ENCODE measurements at regions not wholly inside any gene's neighbourhood (a gene's known extent, or its start where the extent isn't known, plus 50 kb on each side); places are given as distances from the start of the nearest gene placed in this dataset.
"Not testable (repeated sequence)": the region's sequence is repeated elsewhere in the genome, so short reads cannot be mapped to it uniquely, and the experiment has no call there.

DNA sequence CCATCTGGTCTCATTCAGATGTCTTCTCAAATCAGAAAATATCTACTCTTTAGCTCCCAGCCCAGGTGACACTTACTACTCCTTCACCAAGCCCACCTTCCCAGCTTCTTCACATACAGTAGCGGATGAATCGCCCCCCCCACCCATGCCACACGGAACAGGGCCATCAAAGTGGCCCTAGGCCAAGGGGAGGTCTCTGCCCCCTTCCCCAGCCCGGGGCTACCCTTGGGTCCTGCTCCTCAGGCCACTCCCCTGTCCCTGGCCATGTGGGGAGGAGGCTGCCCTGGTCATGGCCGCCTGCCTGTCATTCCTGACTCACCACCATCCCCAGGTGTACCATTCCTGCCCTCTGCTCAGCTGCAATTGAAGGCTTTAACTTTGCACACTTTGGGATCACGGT lies 142.8 kb downstream of the NECTIN1 start:
- DNase-seq, result no peak

GRCh38 chr11:119585043-119585781 lies 143.8 kb downstream of the NECTIN1 start:
- DNase-seq, result no peak

DNA sequence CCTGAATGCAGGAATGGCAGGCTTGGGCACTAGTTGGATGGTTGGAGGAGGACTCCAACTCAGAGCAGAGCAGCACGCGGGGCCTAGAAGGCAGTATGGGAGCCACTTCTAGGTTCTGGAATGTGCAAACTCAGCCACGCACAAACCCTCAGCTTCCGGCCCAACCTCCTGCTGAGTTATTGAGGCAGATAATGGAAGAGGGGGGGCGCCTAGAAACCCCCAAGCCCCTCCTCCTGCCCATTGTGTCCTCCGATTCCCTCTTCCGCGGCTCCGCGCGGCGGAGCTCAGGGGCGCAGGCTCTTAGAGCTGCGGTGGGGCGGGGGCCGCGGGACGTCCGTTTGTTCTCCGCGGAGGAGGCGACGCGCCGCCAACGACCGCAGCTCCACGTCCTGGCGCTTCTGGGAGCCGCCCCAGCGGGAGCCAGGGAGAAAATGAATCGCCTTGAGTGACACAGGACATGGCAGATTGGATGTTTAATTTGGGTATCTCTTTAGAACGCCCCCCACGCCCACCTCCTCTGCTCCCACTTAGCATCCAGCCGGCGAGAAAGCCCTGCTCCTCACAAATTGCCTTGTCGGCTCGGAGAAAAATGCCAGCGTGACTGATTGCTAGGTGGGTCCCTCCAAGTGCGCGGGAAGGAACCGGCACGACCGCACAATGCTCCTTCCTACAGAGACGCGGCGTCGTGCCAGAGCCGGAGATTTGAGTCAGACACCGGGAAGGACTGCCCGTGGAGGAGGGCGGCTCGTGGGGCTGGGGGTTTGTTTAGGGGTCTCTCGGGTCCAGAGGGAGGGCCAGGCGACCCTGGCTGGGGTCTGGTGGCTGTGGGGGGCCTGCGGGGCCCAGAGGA lies 144.6 kb downstream of the NECTIN1 start:
- DNase-seq, result no peak

- DNase-seq, result no peak
Measured at GRCh38 chr11:119583585-119583984, 145.4 kb downstream of the NECTIN1 start.

DNA sequence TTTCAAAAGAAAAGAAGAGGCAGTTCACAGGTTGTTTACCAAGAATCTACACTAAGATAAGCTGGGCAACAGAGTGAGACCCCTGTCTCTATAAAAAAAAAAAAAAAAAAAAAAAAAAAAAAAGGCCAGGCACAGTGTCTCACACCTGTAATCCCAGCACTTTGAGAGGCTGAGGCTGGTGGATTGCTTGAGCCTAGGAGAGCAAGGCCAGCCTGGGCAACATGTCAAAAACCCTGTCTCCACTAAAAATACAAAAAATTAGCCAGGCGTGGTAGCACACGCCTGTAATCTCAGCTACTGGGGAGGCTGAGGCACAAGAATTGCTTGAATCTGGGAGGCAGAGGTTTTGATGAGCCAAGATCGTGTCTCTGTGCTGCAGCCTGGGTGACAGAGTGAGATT lies 147.6 kb downstream of the NECTIN1 start:
- not testable (repeated sequence) for DNase-seq

- no peak for DNase-seq
Measured at GRCh38 chr11:119580751-119581150, 148.2 kb downstream of the NECTIN1 start.

DNA sequence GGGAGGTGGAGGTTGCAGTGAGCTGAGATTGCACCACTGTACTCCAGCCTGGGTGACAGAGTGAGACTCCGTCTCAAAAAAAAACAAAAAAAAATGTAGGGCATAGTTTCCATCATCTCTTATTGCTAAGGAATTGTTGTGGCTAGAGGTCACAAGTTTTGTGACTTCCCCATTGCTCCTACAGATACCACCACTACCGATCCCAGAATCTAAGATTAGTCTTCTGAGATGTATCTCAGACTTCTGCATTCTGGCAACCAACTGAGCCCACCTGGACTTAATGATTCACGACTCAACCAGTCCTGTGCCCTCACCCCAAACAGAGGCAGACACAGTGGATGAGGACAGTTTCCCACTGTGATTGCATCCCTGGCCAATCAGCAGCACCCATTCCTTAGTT lies 148.9 kb downstream of the NECTIN1 start:
- no peak for DNase-seq

GRCh38 chr11:119578521-119579191 lies 150.3 kb downstream of the NECTIN1 start:
- DNase-seq, result no peak

- DNase-seq, result no peak
Measured at GRCh38 chr11:119573858-119574257, 150.9 kb upstream of the THY1 start.

DNA sequence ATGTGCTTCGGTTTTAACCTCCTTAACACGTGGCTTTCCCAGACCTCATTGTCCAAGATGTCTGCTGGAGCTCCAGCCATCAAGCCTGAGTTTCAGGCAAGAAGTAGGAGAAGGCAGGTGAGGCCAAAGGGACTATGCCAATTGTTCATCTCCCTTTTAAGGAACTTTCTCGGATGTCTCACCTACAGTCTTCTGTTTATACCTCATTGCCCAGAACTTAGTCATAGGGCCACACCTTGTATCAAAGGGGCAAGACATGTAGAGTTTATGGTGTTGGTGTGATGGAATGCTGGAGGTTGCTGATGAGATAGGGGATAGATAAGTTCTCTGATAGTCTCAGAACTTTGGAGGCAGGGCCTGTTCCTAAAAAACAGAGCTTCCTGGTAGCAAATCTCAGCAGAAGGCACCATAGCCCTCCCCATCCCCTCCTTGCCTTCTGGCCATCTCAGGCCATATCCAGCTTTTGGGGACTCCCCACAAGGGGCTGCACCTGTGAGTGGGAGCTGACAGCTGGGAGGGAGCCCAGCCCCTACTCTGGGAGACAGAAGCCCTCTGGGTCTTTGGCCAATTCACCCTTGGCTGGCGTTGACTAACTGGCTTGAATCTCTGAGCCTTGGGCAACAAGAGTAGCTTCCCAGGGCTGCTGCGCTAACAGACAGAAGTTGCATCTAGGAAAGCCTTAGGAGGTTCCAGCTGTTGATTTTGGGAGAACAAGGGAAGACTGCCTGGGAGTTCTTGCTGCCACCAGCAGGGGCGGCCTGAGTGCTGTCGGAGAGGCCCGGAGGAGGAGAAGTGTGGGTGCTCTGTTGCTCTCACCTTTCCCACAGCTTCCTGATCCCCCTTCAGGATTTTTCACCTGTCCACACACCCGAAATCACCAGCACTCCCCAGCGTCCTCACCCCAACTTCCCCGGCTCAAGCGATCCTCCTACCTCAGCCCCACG lies 149.8 kb upstream of the THY1 start:
- DNase-seq, result no peak

- no peak for DNase-seq
Measured at GRCh38 chr11:119571311-119571710, 148.3 kb upstream of the THY1 start.

GRCh38 chr11:119567688-119568582 lies 145.0 kb upstream of the THY1 start:
- no peak for DNase-seq

GRCh38 chr11:119566319-119566718 lies 143.3 kb upstream of the THY1 start:
- DNase-seq, result no peak

DNA sequence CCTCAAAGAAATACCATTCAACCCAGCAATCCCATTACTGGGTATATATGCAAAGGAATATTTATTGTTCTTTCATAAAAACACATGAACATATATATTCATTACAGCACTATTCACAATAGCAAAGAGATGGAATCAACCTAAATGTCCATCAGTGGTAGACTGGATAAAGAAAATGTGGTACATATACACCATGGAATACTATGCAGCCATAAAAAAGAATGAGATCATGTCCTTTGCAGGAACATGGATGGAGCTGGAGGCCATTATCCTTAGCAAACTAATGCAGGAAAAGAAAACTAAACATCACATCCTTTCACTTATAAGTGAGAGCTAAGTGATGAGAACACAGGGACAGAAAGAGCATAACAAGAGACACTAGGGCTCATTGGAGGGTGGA lies 142.7 kb upstream of the THY1 start:
- not testable (repeated sequence) for DNase-seq

GRCh38 chr11:119560961-119561360 lies 138.0 kb upstream of the THY1 start:
- DNase-seq, result no peak

DNA sequence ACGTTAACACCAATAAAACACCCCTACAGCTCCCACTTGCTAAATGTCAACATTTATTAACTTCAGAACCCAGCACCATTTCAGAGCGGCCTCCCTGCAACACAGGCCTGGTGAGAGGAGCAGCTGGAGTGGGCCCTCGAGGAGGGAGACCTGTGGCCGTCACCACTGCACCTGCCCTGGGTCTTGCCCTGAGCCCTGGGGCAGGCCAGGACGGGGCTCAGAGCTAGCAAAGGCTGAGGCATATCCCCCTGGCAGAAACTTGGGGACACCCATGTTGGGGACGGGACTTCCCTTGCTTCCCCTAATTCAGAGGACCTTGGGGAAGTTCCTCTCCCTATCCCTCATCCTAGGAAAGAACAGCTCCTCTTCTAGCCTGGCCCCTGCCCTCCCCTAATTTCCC lies 137.3 kb upstream of the THY1 start:
- no peak for DNase-seq

- no peak for DNase-seq
Measured at GRCh38 chr11:119552106-119552485, 129.1 kb upstream of the THY1 start.

GRCh38 chr11:119551420-119552105 lies 128.6 kb upstream of the THY1 start:
- DNase-seq, result no peak

DNA sequence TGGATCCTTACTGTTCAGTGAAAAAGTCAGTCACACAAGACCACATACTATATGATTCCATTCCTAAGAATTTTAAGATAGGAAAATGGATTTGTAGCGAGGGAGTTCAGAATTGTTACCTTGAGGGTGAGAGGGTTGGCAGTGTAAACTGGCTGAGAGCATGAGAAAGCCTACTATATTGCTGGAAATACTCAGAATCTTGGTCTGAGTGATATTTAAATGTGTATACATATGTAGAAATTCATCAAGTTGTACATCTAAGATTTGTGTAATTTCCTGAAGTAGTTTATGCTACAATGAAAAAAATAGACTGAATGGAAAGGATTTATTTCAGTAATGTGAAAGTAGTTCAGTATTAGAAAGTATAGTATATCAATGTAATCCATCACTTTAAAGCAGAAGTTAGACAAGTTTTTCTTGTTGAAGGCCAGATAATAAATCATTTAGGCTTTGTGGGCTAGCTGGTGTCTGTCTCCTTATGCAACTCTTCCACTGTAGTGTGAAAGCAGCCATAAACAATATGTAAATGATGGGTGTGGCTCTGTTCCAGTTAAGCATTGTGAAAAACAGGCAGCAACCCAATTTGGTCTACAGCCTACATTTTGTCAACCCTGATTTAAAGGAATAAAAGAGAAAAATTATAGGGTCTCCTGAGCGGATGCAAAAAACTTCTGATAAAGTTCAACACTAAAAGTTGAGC lies 127.2 kb upstream of the THY1 start:
- DNase-seq, result no peak

GRCh38 chr11:119547511-119547910 lies 124.5 kb upstream of the THY1 start:
- no peak for DNase-seq
